WTC11 (cell line): ENCODE measurements at regions not wholly inside any gene's neighbourhood (a gene's known extent, or its start where the extent isn't known, plus 50 kb on each side); places are given as distances from the start of the nearest gene placed in this dataset.

Experiments used
- CREB1 ChIP-seq: sonication (generic); formaldehyde crosslinking; IDR thresholded peaks from 2 replicates; pipeline ENCODE4 v1.8.0; 2023; ENCODE audit warnings: mild to moderate bottlenecking, missing genetic modification reagents
- CTCF ChIP-seq: fragments of 200-600 bp; IDR thresholded peaks from 2 replicates; pipeline ENCODE4 v1.8.0; 2022; ENCODE audit warnings: antibody characterized with exemption
- ETV6 ChIP-seq: sonication (generic); formaldehyde crosslinking; IDR thresholded peaks from 2 replicates; pipeline ENCODE4 v1.8.1; 2022; ENCODE audit warnings: mild to moderate bottlenecking, missing genetic modification reagents
- NFATC4 ChIP-seq: fragments of 250-450 bp; sonication (Bioruptor Pico); IDR thresholded peaks from 2 replicates; pipeline ENCODE4 v1.9.0; 2021; ENCODE audit warnings: mild to moderate bottlenecking
- NFYB ChIP-seq: sonication (generic); formaldehyde crosslinking; conservative IDR thresholded peaks from 2 replicates; pipeline ENCODE4 v1.8.0; 2022; ENCODE audit warnings: low read depth, missing genetic modification reagents
- NR1H2 ChIP-seq: sonication (generic); formaldehyde crosslinking; IDR thresholded peaks from 2 replicates; pipeline ENCODE4 v1.9.0; 2021; ENCODE audit warnings: mild to moderate bottlenecking, moderate library complexity, missing genetic modification reagents
- ZNF396 ChIP-seq: fragments of 250-450 bp; sonication (Bioruptor Pico); IDR thresholded peaks from 2 replicates; pipeline ENCODE4 v1.8.0; 2021; ENCODE audit warnings: mild to moderate bottlenecking, moderate library complexity, borderline replicate concordance

DNA sequence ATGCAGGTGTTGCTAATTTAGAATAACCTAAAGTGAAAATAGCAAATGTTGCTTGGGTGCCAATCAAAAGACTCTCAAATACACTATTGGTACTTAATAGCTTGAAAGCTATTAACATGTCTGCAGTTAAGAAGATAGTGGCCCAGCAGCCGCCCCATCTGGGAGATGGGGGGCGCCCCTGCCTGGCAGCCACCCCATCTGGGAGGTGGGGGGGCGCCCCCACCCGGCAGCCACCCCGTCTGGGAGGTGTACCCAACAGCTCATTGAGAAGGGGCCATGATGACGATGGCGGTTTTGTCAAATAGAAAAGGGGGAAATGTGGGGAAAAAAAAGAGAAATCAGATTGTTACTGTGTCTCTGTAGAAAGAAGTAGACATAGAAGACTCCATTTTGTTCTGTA lies 923.1 kb upstream of the MDGA2 start:
- no peak for TF ChIP-seq NFATC4 (CRISPR knock-in tag)
- no peak for TF ChIP-seq NFYB (CRISPR knock-in tag)
- TF ChIP-seq ETV6 (CRISPR knock-in tag), result no peak
- TF ChIP-seq CTCF, result no peak
- TF ChIP-seq CREB1 (CRISPR knock-in tag), result no peak
- TF ChIP-seq ZNF396 (CRISPR knock-in tag), result no peak
- TF ChIP-seq NR1H2 (CRISPR knock-in tag), result no peak
